ENCODE measurements at regions not wholly inside any gene's neighbourhood (a gene's known extent, or its start where the extent isn't known, plus 50 kb on each side); places are given as distances from the start of the nearest gene placed in this dataset.

DNA sequence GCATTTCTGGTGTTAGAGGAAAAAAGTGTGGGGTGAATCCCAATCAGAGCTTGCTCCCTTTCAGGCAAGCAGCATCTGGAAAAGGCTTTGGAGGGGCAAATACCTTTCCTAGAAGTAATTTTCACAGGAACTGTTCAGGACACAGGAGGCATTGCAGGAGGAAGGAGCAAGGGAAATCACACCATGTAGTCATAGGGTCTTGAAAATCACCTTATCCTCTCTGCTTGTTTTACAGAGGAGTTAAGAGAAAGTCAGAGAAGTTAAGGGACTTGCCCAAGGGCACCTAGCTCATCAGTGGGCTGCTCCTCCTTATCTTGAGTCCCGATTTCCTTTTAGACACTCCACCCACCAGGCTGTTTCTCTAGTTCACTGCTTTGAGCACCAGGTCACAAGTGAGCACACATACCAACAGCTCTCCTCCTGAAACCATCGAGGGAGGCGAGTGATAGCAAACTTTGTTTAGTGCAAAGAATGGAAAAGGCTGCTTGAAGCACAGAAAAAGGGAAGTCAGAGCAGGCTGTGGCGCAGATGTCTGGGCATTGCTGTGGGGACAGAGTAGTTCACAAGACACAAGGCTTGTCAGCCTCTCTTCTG is 89.2 kb upstream of the CXCR4 start:
- no peaks in the 10 kb centered on the region for H3K4me1 Mint-ChIP-seq
- no peaks in the 10 kb centered on the region for H3K27me3 Mint-ChIP-seq (ENCODE audit: low read depth)
- H3K27ac Mint-ChIP-seq: no peak overlapping the region
- peaks cover 8% of the 10 kb centered on the region for H3K36me3 Mint-ChIP-seq (ENCODE audit: low read depth)
- peaks cover 25% of the 10 kb centered on the region for H3K9me3 Mint-ChIP-seq
- no peak overlapping the region for H3K4me3 Mint-ChIP-seq
- TF ChIP-seq, protein P1, sequence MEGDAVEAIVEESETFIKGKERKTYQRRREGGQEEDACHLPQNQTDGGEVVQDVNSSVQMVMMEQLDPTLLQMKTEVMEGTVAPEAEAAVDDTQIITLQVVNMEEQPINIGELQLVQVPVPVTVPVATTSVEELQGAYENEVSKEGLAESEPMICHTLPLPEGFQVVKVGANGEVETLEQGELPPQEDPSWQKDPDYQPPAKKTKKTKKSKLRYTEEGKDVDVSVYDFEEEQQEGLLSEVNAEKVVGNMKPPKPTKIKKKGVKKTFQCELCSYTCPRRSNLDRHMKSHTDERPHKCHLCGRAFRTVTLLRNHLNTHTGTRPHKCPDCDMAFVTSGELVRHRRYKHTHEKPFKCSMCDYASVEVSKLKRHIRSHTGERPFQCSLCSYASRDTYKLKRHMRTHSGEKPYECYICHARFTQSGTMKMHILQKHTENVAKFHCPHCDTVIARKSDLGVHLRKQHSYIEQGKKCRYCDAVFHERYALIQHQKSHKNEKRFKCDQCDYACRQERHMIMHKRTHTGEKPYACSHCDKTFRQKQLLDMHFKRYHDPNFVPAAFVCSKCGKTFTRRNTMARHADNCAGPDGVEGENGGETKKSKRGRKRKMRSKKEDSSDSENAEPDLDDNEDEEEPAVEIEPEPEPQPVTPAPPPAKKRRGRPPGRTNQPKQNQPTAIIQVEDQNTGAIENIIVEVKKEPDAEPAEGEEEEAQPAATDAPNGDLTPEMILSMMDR (IDR thresholded peaks at IDR 0.05; ENCODE audit: unreplicated experiment in 3 of 3): no peak

DNA sequence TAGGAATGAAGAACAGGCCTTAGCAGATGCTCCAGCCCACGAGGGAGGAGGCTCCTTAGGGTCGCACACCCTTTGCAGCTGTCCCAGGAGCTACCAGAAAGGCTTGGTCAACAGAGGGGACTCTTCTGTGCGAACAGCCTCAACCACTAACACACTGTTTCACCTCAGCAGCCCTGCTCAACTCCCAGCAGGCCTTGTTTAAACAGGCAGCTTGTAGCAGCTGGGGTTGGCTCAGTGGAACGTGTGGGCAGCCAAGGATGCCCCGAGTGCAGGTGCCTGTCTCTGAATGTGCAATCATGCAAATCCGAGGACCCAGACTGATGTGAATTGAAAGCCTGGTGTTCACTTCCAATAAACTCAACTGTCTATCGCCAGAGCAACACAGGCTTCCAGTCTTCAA is 88.7 kb upstream of the CXCR4 start:
- Mint-ChIP-seq H3K27ac (no peak overlapping the region), H3K27me3 (ENCODE audit: low read depth) (no peaks in the 10 kb centered on the region), H3K4me1 (no peaks in the 10 kb centered on the region), H3K36me3 (ENCODE audit: low read depth) (peaks cover 8% of the 10 kb centered on the region), H3K4me3 (no peak overlapping the region), H3K9me3 (peaks cover 25% of the 10 kb centered on the region)
- TF ChIP-seq, protein P1 (IDR thresholded peaks at IDR 0.05; ENCODE audit: unreplicated experiment in 3 of 3): no peak

GRCh38 chr2:136205615-136206014 is 87.7 kb upstream of the CXCR4 start:
- Mint-ChIP-seq H3K4me3 (no peak overlapping the region), H3K36me3 (ENCODE audit: low read depth) (peaks cover 8% of the 10 kb centered on the region), H3K4me1 (no peaks in the 10 kb centered on the region), H3K27ac (no peak overlapping the region), H3K27me3 (ENCODE audit: low read depth) (no peaks in the 10 kb centered on the region), H3K9me3 (peaks cover 27% of the 10 kb centered on the region)
- TF ChIP-seq, protein P1 (IDR thresholded peaks at IDR 0.05; ENCODE audit: unreplicated experiment in 3 of 3): no peak

- TF ChIP-seq, protein P1 (IDR thresholded peaks at IDR 0.05; ENCODE audit: unreplicated experiment in 3 of 3): no peak
- no peaks in the 10 kb centered on the region for H3K4me1 Mint-ChIP-seq
- no peak overlapping the region for H3K4me3 Mint-ChIP-seq
- peaks cover 25% of the 10 kb centered on the region for H3K9me3 Mint-ChIP-seq
- no peak overlapping the region for H3K27ac Mint-ChIP-seq
- no peaks in the 10 kb centered on the region for H3K27me3 Mint-ChIP-seq (ENCODE audit: low read depth)
- H3K36me3 Mint-ChIP-seq (ENCODE audit: low read depth): peaks cover 8% of the 10 kb centered on the region
These were observed 87.0 kb upstream of the CXCR4 start for GRCh38 chr2:136204971-136205370.

GRCh38 chr2:136195226-136195625 is 77.3 kb upstream of the CXCR4 start:
- Mint-ChIP-seq H3K27ac (no peak overlapping the region), H3K36me3 (ENCODE audit: low read depth) (no peaks in the 10 kb centered on the region), H3K27me3 (ENCODE audit: low read depth) (no peaks in the 10 kb centered on the region), H3K4me1 (peaks cover 7% of the 10 kb centered on the region), H3K9me3 (peaks cover 24% of the 10 kb centered on the region), H3K4me3 (no peak overlapping the region)
- TF ChIP-seq, protein P1 (IDR thresholded peaks at IDR 0.05; ENCODE audit: unreplicated experiment in 3 of 3): no peak

DNA sequence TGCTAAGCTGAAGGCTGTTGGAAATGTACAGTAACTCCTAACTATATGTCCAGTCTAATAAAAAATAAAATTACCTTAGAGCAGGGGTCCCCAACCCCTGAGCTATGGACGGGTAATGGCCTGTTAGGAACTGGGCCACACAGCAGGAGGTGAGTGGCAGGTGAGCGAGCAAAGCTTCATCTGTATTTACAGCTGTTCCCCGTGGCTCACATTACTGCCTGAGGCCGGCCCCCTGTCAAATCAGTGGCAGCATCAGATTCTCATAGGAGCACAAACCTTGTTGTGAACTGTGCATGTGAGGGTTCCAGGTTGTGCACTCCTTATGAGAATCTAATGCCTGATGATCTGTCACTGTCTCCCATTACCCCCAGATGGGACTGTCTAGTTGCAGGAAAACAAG is 73.1 kb upstream of the CXCR4 start:
- TF ChIP-seq, protein P1 (IDR thresholded peaks at IDR 0.05; ENCODE audit: unreplicated experiment in 3 of 3): no peak
- H3K36me3 Mint-ChIP-seq (ENCODE audit: low read depth): no peaks in the 10 kb centered on the region
- H3K27me3 Mint-ChIP-seq (ENCODE audit: low read depth): no peaks in the 10 kb centered on the region
- H3K27ac Mint-ChIP-seq: peak overlapping the region in 1 of 3 experiments; percentile 72
- peaks cover 13% of the 10 kb centered on the region for H3K4me1 Mint-ChIP-seq
- no peaks in the 10 kb centered on the region for H3K9me3 Mint-ChIP-seq
- H3K4me3 Mint-ChIP-seq: no peak overlapping the region

Data from nephron (organoid).